Endothelial cell of umbilical vein (primary cell): ENCODE measurements at regions not wholly inside any gene's neighbourhood (a gene's known extent, or its start where the extent isn't known, plus 50 kb on each side); places are given as distances from the start of the nearest gene placed in this dataset.

Experiments
- BruUV-seq: library from RNA; stranded (reverse); fragments of 400-500 nt; replicated peaks from 2 replicates; lab custom pipeline; 2021; lab: Mats Ljungman, UMichigan
- CTCF ChIA-PET: fragments of 300-600, 350-600 bp; sonication (Branson Sonifier 250); formaldehyde crosslinking; loops from one replicate; lab custom pipeline; 2021; ENCODE audit warnings: antibody characterized with exemption, inconsistent platforms; lab: Charles Lee
- POLR2A ChIA-PET: fragments of 300-600, 350-600 bp; sonication (Branson Sonifier 250); formaldehyde crosslinking; loops from one replicate; lab custom pipeline; 2021; ENCODE audit warnings: antibody characterized with exemption, inconsistent platforms; lab: Charles Lee
- DNase-seq: peaks from one replicate; pipeline ENCODE4 v3.0.0-alpha.2; 2011; ENCODE audit warnings: low read depth, low spot score
- FAIRE-seq: peaks from 2 replicates; lab custom pipeline; 2011; peaks lifted over from hg19 to GRCh38; lab: Jason Lieb, UNC
- H2AFZ ChIP-seq: 2 replicates; pipeline ENCODE4 v1.6.0; 2012; ENCODE audit warnings: low read depth, low read length, control low read depth, inconsistent platforms
- H3K27ac ChIP-seq: 2 replicates; pipeline ENCODE4 v1.5.1; 2011; ENCODE audit warnings: low read depth, mild to moderate bottlenecking, control low read depth, low read length, moderate library complexity; ENCODE audit not compliant: insufficient read depth
- H3K27me3 ChIP-seq, 2 experiments: 2 replicates each; pipeline versions ENCODE4 v1.6.0 to v1.6.1; 2011; ENCODE audit warnings: low read length in 2 of 2, mixed read lengths in 1 of 2; ENCODE audit not compliant: control insufficient read depth in 2 of 2, insufficient read depth in 2 of 2
- H3K36me3 ChIP-seq, 2 experiments: 2 replicates in 1 of 2; 3 replicates in 1 of 2; pipeline ENCODE4 v1.5.1; 2011; ENCODE audit warnings: low read length in 2 of 2, mild to moderate bottlenecking in 1 of 2, moderate library complexity in 1 of 2; ENCODE audit not compliant: control insufficient read depth in 2 of 2, insufficient read depth in 2 of 2; ENCODE audit errors: extremely low read depth in 1 of 2
- H3K4me1 ChIP-seq: 3 replicates; pipeline ENCODE4 v1.5.1; 2011; ENCODE audit warnings: mild to moderate bottlenecking, low read length; ENCODE audit not compliant: control insufficient read depth, insufficient read depth; ENCODE audit errors: extremely low read depth
- H3K4me2 ChIP-seq: 2 replicates; pipeline ENCODE4 v1.6.1; 2011; ENCODE audit warnings: low read length, control low read depth, mixed read lengths; ENCODE audit not compliant: insufficient read depth
- H3K4me3 ChIP-seq, 3 experiments: fragments of 200-600 bp in 1 of 3; sonication (generic), shearing (Covaris generic) in 1 of 3; replicated peaks in 1 of 3; 2 replicates each; pipeline ENCODE4 v1.5.1; 2011 to 2016; ENCODE audit warnings: control low read depth in 3 of 3, low read length in 3 of 3, mild to moderate bottlenecking in 2 of 3, inconsistent platforms in 1 of 3, low read depth in 1 of 3, moderate library complexity in 1 of 3; ENCODE audit not compliant: insufficient read depth in 1 of 3
- H3K79me2 ChIP-seq: 2 replicates; pipeline ENCODE4 v1.6.0; 2012; ENCODE audit warnings: low read length, inconsistent platforms; ENCODE audit not compliant: control insufficient read depth, insufficient read depth
- H3K9ac ChIP-seq: replicated peaks from 2 replicates; pipeline ENCODE3; 2011; ENCODE audit warnings: low read length, control low read depth; ENCODE audit not compliant: insufficient read depth; ENCODE audit errors: extremely low read depth
- H3K9me1 ChIP-seq: replicated peaks from 3 replicates; pipeline ENCODE4 v1.6.0; 2011; ENCODE audit warnings: mild to moderate bottlenecking, low read length; ENCODE audit not compliant: control insufficient read depth, insufficient read depth; ENCODE audit errors: extremely low read depth
- H3K9me3 ChIP-seq: replicated peaks from 2 replicates; pipeline ENCODE4 v1.5.1; 2012; ENCODE audit warnings: low read length, inconsistent platforms; ENCODE audit not compliant: control insufficient read depth, insufficient read depth
- H4K20me1 ChIP-seq: replicated peaks from 2 replicates; pipeline ENCODE3; 2011; ENCODE audit warnings: mild to moderate bottlenecking, low read length; ENCODE audit not compliant: control insufficient read depth, insufficient read depth; ENCODE audit errors: extremely low read depth
- FOS ChIP-seq: IDR thresholded peaks from 2 replicates; pipeline ENCODE4 v1.6.1; 2011; ENCODE audit warnings: mild to moderate bottlenecking, low read length, moderate library complexity, borderline replicate concordance; ENCODE audit not compliant: insufficient read depth
- GATA2 ChIP-seq: IDR thresholded peaks from 2 replicates; pipeline ENCODE4 v1.7.0; 2011; ENCODE audit warnings: low read depth, mild to moderate bottlenecking, moderate library complexity, mixed read lengths, low read length; ENCODE audit not compliant: insufficient read length, insufficient read depth
- JUN ChIP-seq: IDR thresholded peaks from 2 replicates; pipeline ENCODE4 v1.6.1; 2011; ENCODE audit warnings: borderline replicate concordance, low read depth; ENCODE audit not compliant: insufficient read length, insufficient read depth
- MYC ChIP-seq: IDR thresholded peaks from one replicate; pipeline ENCODE4 v1.6.1; 2011; ENCODE audit warnings: mild to moderate bottlenecking, low read depth, low read length
- POLR2AphosphoS5 ChIP-seq: IDR thresholded peaks from 2 replicates; pipeline ENCODE4 v1.6.1; 2012; ENCODE audit warnings: low read depth, mild to moderate bottlenecking, control low read depth, low read length, moderate library complexity; ENCODE audit not compliant: insufficient read depth
- dilution Hi-C: fragments of 300-500 bp; cut with MboI; formaldehyde crosslinking; loops from one replicate; pipeline ENCODE4 v1.15.0; 2019; ENCODE audit warnings: low sequenced_read_pairs; ENCODE audit not compliant: extremely low pct_ligation_motif_present
- intact Hi-C: fragments of 100-400 bp; cut with micrococcal nuclease; formaldehyde crosslinking; loops from one replicate; pipeline ENCODE4 v1.10.0; 2022
- TF ChIP-seq, protein P1 (sequence below), 2 donors: IDR thresholded peaks; 1 replicate in 1 of 2; 2 replicates in 1 of 2; pipeline ENCODE4 v1.5.1; 2011; ENCODE audit warnings: low read length in 2 of 2, mild to moderate bottlenecking in 2 of 2, moderate library complexity in 2 of 2, control low read depth in 1 of 2, inconsistent platforms in 1 of 2, low read depth in 1 of 2; ENCODE audit not compliant: insufficient read depth in 1 of 2; ENCODE audit errors: extremely low read depth in 1 of 2
- TF ChIP-seq, protein P2 (sequence below): IDR thresholded peaks from 2 replicates; pipeline ENCODE4 v1.6.1; 2011; ENCODE audit not compliant: insufficient read depth, insufficient read length

DNA sequence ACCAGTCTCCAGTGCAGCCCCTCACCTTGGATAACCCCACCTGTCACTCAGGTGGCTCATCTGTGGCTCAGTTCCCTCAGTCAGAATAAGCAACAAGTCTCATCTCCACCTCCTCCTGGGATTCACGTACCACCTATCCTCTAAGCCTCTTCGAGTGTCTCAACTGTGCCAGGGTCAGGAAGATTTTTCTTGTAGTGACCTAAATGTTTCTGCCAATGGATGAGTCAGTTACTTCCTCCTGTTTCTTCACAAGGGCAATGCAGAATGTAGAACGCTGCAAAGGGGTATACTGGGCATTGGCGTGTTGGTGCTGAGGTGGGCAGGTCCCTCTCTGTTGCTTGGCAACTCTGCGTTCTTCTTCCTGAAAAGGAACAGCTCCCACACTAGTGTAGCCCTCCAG is 213.3 kb upstream of the CXCR4 start:
- Histone ChIP-seq H3K4me2 (no peak overlapping the region), H3K79me2 (no peaks in the 10 kb centered on the region), H3K9ac (no peak overlapping the region), H3K9me3 (no peaks in the 10 kb centered on the region), H2AFZ (no peak overlapping the region), H4K20me1 (no peaks in the 10 kb centered on the region), H3K4me3 (no peak overlapping the region), H3K9me1 (no peaks in the 10 kb centered on the region), H3K36me3 (no peaks in the 10 kb centered on the region), H3K4me1 (no peaks in the 10 kb centered on the region), H3K27me3 (no peaks in the 10 kb centered on the region), H3K27ac (no peak overlapping the region)
- intact Hi-C loops (no loop called here), dilution Hi-C loops (no loop called here)
- FAIRE-seq (no peak), DNase-seq (no peak)
- no peak for TF ChIP-seq MYC
- no peak for TF ChIP-seq FOS
- TF ChIP-seq, protein P1, sequence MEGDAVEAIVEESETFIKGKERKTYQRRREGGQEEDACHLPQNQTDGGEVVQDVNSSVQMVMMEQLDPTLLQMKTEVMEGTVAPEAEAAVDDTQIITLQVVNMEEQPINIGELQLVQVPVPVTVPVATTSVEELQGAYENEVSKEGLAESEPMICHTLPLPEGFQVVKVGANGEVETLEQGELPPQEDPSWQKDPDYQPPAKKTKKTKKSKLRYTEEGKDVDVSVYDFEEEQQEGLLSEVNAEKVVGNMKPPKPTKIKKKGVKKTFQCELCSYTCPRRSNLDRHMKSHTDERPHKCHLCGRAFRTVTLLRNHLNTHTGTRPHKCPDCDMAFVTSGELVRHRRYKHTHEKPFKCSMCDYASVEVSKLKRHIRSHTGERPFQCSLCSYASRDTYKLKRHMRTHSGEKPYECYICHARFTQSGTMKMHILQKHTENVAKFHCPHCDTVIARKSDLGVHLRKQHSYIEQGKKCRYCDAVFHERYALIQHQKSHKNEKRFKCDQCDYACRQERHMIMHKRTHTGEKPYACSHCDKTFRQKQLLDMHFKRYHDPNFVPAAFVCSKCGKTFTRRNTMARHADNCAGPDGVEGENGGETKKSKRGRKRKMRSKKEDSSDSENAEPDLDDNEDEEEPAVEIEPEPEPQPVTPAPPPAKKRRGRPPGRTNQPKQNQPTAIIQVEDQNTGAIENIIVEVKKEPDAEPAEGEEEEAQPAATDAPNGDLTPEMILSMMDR (IDR thresholded peaks at IDR 0.05; ENCODE audit: extremely low read depth in 1 of 2, insufficient read depth in 1 of 2, low read depth in 1 of 2, low read length in 2 of 2), result no peak
- TF ChIP-seq, protein P2, sequence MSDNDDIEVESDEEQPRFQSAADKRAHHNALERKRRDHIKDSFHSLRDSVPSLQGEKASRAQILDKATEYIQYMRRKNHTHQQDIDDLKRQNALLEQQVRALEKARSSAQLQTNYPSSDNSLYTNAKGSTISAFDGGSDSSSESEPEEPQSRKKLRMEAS, result no peak
- TF ChIP-seq JUN, result no peak
- no peak for TF ChIP-seq GATA2
- no peak for TF ChIP-seq POLR2AphosphoS5
- POLR2A ChIA-PET, result no interaction called here
- CTCF ChIA-PET, result no interaction called here
- BruUV-seq, result no TSS peak
